Stimulated activated CD4-positive, alpha-beta T cell treated with anti-CD3 and anti-CD28 coated beads, Interleukin-1b, Interleukin-23, amount 100 ng/mL, for 1 hour (primary cell): ENCODE measurements at regions not wholly inside any gene's neighbourhood (a gene's known extent, or its start where the extent isn't known, plus 50 kb on each side); places are given as distances from the start of the nearest gene placed in this dataset.
"Not testable (repeated sequence)": the region's sequence is repeated elsewhere in the genome, so short reads cannot be mapped to it uniquely, and the experiment has no call there.

Experiments used
- DNase-seq, 2 donors: peaks; one replicate each; pipeline ENCODE4 v3.0.0-alpha.2; 2020; ENCODE audit warnings: low read depth in 2 of 2

DNA sequence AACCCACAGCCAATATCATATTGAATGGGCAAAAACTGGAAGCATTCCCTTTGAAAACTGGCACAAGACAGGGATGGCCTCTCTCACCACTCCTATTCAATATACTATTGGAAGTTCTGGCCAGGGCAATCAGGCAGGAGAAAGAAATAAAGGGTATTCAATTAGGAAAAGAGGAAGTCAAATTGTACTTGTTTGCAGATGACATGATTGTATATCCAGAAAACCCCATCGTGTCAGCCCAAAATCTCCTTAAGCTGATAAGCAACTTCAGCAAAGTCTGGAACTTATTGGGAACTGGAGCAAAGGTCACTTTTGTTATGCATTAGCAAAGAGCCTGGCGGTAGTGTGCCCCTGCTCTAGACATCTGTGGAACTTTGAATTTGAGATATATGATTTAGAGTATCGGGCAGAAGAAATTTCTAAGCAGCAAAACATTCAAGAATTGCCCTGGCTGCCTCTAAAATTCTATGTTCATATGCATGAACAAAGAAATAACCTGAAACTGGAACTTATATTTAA, 53.4 kb upstream of the PSMA1 start:
- DNase-seq, result not testable (repeated sequence)

DNA sequence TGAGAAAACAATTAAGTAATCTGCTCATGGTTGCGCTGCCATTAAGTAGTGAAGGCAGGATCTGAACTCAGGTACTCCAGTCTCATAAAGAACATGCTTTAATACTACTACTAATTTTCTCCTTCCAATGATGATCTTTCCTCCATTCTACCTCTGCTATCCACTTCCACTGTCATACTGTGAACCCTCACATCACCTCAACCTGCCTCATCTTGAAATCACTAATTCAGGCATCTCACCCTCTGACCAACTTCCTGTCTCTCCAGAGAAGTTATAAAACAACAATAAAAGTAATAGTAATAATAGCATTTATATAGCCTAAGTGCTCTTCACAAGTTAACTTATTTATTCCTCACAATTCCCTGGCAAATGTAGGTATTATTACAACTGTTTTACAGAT, 57.1 kb upstream of the PSMA1 start:
- no peak for DNase-seq

DNA sequence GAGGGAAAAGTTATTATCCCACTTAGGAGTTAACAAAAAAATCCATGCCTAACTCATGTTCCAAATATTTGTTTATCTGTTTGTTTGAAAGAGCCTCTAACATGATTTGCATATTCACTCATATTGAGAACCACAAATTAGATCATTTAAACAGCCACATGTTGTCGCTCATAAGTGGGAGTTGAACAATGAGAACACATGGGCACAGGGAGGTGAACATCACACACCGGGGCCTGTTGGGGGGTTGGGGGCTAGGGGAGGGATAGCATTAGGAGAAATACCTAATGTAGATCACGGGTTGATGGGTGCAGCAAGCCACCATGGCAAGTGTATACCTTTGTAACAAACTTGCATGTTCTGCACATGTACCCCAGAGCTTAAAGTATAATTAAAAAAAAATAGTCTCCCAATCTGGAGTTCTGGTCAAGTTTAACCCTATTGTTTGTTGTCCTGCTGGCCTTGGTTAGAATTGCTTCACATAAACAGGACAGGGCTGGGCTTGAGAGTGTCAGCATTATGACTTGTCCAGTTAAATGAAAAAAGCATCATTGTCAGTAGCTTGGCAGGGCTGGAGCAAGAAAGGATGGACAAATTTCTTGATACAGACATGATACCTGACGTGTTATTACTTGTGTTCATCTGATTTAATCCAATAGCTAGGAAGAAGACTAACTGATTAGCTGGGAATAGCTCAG, 57.8 kb upstream of the PSMA1 start:
- no peak for DNase-seq

DNA sequence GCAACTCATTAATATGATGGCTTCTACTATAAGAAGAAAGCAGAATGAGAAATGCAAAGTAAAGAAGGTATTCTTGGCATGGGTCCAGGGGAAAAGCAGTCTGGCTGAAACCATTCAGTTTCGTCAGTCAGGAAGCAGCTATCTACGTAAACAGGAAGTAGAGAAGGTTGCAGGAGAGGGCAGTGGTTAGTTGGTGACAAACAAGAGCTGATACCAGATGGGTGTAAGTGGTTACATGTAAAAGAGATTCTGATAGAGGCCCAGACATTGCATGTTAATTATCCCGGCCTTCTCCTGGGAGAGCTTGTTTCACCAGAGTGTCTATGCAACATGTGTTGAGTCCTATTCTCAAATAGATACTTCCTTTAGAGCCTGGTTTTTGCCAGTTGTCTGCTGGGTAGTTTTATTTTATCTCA, 58.4 kb upstream of the PSMA1 start:
- DNase-seq, result peak in 1 of 2 donors; percentile 59

DNA sequence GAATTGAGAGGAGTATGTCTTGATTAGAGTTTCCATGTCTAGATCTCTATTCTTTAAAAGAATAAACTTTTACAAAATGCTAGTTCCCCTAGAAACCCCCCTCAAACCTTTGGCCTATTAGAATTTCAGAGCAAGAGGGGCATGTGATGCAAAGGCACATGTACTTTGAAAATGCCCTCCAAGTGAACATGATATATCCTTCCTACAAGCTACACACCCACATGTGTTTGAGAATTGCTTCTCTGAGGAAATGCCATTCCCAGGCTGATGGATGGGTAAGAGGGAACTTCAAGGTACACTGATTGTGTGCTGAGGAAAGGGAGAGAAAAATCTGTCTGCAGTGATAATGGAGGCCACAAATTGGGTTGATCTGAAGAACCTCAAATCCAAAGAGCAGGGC, 59.5 kb upstream of the PSMA1 start:
- DNase-seq, result no peak

DNA sequence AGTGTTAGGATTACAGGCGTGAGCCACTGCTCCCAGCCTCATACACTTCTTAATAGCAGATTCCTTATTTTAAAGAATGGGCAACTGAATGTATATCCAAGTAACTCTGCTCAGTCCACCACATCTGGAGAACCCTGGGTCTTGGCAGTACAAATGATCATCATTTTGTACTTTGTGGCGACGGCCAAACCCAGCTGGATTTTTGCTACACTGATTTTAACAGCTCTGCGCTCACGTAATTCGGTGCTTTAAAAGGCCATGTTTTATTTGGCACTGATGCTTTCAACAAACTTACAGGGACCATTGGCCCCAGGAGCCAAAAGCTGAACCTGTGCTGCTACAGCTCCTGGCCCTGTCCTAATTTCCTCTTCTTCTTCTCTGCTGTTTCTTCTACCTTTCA, 60.8 kb upstream of the PDE3B start:
- DNase-seq, result no peak

DNA sequence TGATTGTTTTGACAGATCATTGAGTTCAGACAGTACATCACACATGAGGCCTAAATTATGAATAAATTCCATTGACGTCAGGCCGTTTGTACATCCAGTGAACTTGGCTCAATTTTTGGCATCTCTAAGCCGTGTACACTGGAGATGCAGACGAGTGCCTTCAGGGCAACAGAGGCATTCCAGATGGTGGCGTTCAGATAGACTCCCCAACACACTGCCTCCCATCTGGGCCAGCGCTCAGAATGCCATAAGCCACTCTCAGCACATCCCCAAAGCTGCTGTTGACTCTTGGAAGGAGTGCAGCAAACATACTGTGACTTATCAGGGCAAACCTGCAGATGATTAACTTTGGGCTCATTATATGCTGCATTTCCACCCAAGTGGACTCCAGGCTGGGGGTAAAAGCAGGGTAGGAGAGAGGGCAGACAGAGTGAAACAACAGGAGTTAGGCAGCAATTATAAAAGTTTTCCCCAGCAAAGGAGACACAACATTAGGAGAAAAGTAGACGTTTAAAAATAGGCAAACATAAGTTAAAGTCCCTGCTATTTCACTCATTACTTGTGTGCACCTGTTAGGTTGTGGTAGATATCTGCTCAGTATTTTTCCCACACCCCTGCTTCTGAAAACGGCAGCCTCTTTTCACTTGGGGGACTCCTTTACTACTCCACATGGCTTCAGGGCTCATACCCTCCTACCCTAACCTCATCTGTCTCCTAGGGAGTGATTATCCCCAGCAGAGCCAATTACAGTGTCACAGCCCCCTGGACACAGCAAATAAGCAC, 60.2 kb upstream of the PDE3B start:
- no peak for DNase-seq

DNA sequence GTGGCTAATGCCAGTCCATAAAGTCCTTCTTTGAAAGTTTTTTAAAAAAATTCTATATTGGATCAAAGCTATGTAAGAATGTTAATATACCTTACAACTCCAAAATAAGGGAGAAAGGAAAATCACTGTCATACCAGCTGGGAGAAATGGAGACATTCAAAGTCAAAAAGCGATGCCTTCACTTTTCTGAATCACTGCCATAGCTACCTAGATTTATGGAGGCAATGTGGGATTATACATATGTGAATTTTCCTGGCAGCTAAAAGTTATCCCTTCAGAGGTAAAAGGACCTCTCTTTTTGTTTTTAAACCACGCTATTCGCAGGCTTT, 59.6 kb upstream of the PDE3B start:
- DNase-seq, result no peak

DNA sequence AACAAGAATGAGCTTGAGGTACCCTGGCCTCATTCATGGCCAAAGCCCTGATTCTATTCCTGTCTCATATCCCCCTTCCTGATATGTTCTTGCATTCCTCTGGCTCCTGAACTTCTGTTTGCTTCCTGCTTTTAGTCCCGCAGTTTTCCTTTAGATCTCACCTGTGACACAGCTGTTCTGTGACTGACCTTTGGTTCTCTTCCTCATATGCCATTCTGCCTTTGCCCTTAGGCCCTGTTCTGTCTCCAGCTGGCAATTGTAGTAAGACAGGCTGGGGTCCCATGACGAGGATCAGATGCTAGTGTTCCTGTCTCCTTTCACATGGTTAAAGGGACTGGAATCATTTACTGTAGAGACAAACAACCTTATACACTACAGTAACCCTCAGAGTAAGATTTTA, 59.0 kb upstream of the PDE3B start:
- DNase-seq, result no peak

DNA sequence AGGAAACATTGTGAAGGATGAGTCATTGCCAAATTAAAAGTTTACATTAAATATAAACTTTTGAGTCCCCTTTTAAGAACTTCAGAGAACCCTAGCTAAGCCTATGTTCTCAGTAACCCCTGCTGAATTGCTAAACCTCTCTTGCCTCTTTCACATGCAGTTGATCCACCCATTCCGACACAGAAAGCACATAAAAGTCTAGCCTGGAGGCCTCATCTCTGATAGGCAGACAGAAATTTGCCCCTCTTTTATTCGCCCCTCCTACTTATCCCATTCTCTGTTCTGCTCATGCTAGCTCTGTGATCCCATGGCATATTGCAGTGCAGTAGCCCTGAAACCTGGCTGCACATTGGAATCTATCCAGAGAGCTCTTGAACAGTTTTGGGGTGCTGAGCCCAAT, 58.2 kb upstream of the PDE3B start:
- no peak for DNase-seq

DNA sequence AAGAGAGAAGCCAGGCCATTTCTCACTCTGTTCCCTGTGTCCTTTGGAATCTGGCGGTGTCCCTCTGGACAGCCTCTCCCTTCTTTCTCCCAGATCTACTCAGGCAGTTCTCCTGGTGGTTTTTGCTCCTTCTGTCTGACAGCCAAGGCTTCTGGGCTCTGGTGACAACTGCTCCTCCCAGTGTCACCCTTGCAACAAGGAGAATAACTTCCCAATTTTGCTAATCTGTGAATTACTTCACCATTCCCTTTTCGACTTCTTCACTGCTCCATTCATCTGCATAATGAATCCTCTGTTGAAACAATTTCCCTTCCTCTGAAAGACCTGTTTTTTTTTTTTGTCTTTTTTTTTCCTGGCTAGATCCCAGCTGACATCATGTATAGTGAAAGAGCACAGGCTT, 56.3 kb upstream of the PDE3B start:
- no peak for DNase-seq

DNA sequence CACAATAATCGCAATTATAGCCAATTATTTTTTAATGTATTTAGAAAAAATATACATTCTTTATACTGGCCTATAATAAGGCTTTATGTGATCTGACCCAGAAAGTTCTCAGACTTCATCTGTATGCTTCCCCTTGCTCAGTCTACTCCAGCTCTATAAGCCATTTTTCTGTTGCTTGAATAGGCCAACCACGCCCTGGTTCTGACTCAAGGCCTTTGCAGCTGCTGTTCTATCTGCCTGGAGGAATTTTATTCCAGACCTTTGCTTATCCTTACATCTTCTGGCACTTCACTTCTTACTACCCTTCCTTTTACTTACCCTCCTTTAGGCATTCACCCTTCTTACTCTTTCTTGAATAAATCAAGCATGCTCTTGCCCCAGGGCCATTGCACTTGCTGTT, 54.9 kb upstream of the PDE3B start:
- DNase-seq, result no peak

DNA sequence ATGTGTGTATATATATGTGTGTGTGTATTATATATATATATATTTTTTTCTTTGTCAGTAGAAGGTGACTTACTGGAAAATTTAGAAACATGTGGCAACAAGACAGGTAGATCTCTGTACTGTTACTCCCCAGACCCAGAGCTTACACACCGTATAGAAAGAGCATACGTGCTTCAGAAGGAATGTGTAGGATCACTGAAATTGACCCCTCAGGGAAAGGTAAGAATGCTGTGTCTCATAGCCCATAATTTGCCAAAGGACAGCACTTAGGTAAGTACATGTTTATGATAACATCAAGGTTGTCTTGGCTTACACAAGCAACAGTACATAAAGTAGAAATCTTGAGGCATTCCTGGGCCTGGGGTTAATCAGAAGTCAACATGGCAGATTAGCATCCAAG, 54.2 kb upstream of the PDE3B start:
- DNase-seq, result no peak

DNA sequence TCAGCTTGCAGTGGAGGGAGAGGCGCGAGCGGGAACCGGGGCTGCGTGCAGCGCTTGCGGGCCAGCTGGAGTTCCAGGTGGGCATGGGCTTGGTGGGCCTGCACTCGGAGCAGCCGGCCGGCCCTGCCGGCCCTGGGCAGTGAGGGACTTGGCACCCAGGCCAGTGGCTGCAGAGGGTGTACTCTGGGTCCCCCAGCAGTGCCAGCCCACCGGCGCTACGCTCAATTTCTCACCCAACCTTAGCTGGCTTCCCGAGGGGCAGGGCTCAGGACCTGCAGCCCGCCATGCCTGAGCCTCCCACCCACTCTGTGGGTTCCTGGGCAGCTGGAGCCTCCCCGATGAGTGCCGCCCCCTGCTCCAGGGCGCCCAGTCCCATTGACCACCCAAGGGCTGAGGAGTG, 52.6 kb upstream of the PDE3B start:
- DNase-seq, result not testable (repeated sequence)

DNA sequence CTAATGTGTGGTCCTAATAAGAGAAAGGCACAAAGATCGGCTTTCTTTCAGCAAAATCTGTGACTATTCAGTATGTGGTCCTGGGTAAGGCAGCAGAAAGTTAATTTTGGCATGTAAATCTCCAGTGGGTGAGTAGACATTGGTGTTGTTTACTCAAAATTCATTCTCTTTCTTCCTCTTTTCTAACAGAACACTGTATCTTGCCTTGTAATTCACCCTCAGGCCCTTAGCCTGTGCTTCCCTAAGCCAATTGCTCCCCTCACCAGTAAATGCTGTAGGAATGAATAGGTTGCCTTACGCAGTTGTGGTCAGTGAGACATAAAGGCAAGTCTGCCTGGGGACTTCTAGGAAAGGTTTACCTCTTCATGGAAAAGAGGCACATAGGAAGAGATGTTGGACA, 49.9 kb upstream of the PDE3B start:
- DNase-seq, result no peak
